HEK293T (cell line): ENCODE measurements at regions not wholly inside any gene's neighbourhood (a gene's known extent, or its start where the extent isn't known, plus 50 kb on each side); places are given as distances from the start of the nearest gene placed in this dataset.

Experiments used
- CTCF ChIA-PET: fragments of 350-600 bp; formaldehyde crosslinking; extraction: SDS; loops from one replicate; lab custom pipeline; 2021; ENCODE audit warnings: antibody characterized with exemption, inconsistent platforms; lab: Yijun Ruan, JAX
- POLR2A ChIA-PET: fragments of 350-600 bp; formaldehyde crosslinking; extraction: SDS; loops from one replicate; lab custom pipeline; 2020; ENCODE audit warnings: antibody characterized with exemption, inconsistent platforms; lab: Yijun Ruan, JAX
- DNase-seq: peaks from one replicate; pipeline ENCODE4 v3.0.0; 2012; ENCODE audit warnings: mixed read lengths; ENCODE audit errors: extremely low spot score
- ARNT ChIP-seq: fragments of 450-650 bp; IDR thresholded peaks from 2 replicates; pipeline ENCODE4 v1.6.1; 2017; ENCODE audit warnings: mild to moderate bottlenecking
- BHLHE40 ChIP-seq: fragments of 450-650 bp; IDR thresholded peaks from 2 replicates; pipeline ENCODE4 v1.6.1; 2016; ENCODE audit warnings: mild to moderate bottlenecking, moderate library complexity, borderline replicate concordance
- CTBP1 ChIP-seq: fragments of 450-650 bp; IDR thresholded peaks from 2 replicates; pipeline ENCODE4 v1.6.1; 2016; ENCODE audit warnings: borderline replicate concordance
- ELF4 ChIP-seq: fragments of 450-650 bp; IDR thresholded peaks from 2 replicates; pipeline ENCODE4 v1.6.1; 2017; ENCODE audit warnings: antibody characterized with exemption
- FOXA1 ChIP-seq: fragments of 450-650 bp; IDR thresholded peaks from 2 replicates; pipeline ENCODE4 v1.6.1; 2016; ENCODE audit warnings: mild to moderate bottlenecking
- FOXK2 ChIP-seq: fragments of 450-650 bp; IDR thresholded peaks from 2 replicates; pipeline ENCODE4 v1.6.1; 2016; ENCODE audit warnings: mild to moderate bottlenecking
- FOXM1 ChIP-seq: fragments of 450-650 bp; IDR thresholded peaks from 2 replicates; pipeline ENCODE4 v1.6.1; 2017; ENCODE audit warnings: mild to moderate bottlenecking, borderline replicate concordance
- HDGF ChIP-seq: fragments of 450-650 bp; IDR thresholded peaks from 2 replicates; pipeline ENCODE4 v1.6.1; 2017; ENCODE audit warnings: antibody characterized with exemption, borderline replicate concordance
- L3MBTL2 ChIP-seq: fragments of 450-650 bp; conservative IDR thresholded peaks from 2 replicates; pipeline ENCODE4 v1.6.1; 2016; ENCODE audit warnings: mild to moderate bottlenecking
- LEF1 ChIP-seq: fragments of 450-650 bp; IDR thresholded peaks from 2 replicates; pipeline ENCODE4 v1.6.1; 2017; ENCODE audit warnings: mild to moderate bottlenecking, borderline replicate concordance
- NFRKB ChIP-seq: fragments of 450-650 bp; IDR thresholded peaks from 2 replicates; pipeline ENCODE4 v1.6.1; 2016; ENCODE audit warnings: mild to moderate bottlenecking, moderate library complexity
- PKNOX1 ChIP-seq: fragments of 450-650 bp; IDR thresholded peaks from 2 replicates; pipeline ENCODE4 v1.6.1; 2016
- SP1 ChIP-seq: fragments of 450-650 bp; IDR thresholded peaks from 2 replicates; pipeline ENCODE4 v1.6.1; 2017
- SUZ12 ChIP-seq: fragments of 450-650 bp; IDR thresholded peaks from 2 replicates; pipeline ENCODE4 v1.6.1; 2016; ENCODE audit warnings: mild to moderate bottlenecking
- TARDBP ChIP-seq: fragments of 450-650 bp; IDR thresholded peaks from 2 replicates; pipeline ENCODE4 v1.6.1; 2016
- ZNF384 ChIP-seq: fragments of 450-650 bp; IDR thresholded peaks from 2 replicates; pipeline ENCODE4 v1.6.1; 2016

- TF ChIP-seq TARDBP (no peak), ELF4 (no peak), NFRKB (no peak), PKNOX1 (no peak), CTBP1 (no peak), L3MBTL2 (no peak), SUZ12 (no peak), ARNT (no peak), FOXA1 (no peak), FOXK2 (no peak)
- DNase-seq: no peak
- POLR2A ChIA-PET: no interaction called here
- CTCF ChIA-PET: no interaction called here
These were observed 206.0 kb upstream of the CDH4 start for GRCh38 chr20:61045876-61046585.

- POLR2A ChIA-PET: no interaction called here
- CTCF ChIA-PET: no interaction called here
- TF ChIP-seq ZNF384 (no peak), BHLHE40 (no peak), L3MBTL2 (no peak), NFRKB (no peak), TARDBP (no peak), FOXM1 (no peak), PKNOX1 (no peak), ELF4 (no peak), FOXK2 (no peak), CTBP1 (no peak), ARNT (no peak), LEF1 (no peak), FOXA1 (no peak), SP1 (no peak), SUZ12 (no peak)
- DNase-seq: no peak
These were observed 205.2 kb upstream of the CDH4 start for GRCh38 chr20:61046721-61047351.

GRCh38 chr20:61047515-61047914 lies 204.5 kb upstream of the CDH4 start:
- no peak for TF ChIP-seq HDGF
- no peak for TF ChIP-seq ELF4
- TF ChIP-seq L3MBTL2: no peak
- no peak for TF ChIP-seq FOXM1
- TF ChIP-seq ARNT: no peak
- no peak for TF ChIP-seq CTBP1
- TF ChIP-seq BHLHE40: no peak
- no peak for TF ChIP-seq LEF1
- no peak for TF ChIP-seq NFRKB
- no peak for TF ChIP-seq SUZ12
- no peak for TF ChIP-seq FOXK2
- ChIA-PET POLR2A (no interaction called here), CTCF (no interaction called here)
- DNase-seq: no peak

- ChIA-PET CTCF (no interaction called here), POLR2A (no interaction called here)
- TF ChIP-seq L3MBTL2: no peak
- no peak for TF ChIP-seq NFRKB
- no peak for TF ChIP-seq FOXM1
- no peak for TF ChIP-seq CTBP1
- TF ChIP-seq PKNOX1: no peak
- no peak for TF ChIP-seq FOXK2
- no peak for TF ChIP-seq ZNF384
- TF ChIP-seq ELF4: no peak
- TF ChIP-seq SUZ12: no peak
- no peak for TF ChIP-seq TARDBP
- TF ChIP-seq BHLHE40: no peak
- no peak for TF ChIP-seq FOXA1
- TF ChIP-seq ARNT: no peak
- no peak for TF ChIP-seq SP1
- no peak for TF ChIP-seq LEF1
- DNase-seq: no peak
These were observed 203.8 kb upstream of the CDH4 start for GRCh38 chr20:61048302-61048701.

DNA sequence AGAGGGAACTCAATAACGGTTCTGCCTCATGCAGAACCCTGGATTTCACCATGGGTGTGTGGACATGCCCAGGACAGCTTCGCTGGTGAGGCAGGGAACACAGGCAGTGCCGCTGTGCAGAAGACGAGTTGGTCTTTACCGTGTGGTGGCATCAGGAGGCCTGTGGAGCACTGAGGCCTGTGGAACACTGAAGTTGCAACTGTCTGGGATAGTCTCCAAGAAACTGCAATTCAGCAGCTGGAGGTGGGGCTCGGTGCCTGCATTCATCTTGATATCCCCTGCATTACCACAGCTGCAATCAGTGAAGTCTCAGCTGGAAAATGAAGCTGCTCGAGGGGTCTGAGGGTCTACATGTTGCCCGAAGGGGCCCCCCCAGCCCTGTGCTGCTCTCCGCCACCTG lies 202.4 kb upstream of the CDH4 start:
- CTCF ChIA-PET: no interaction called here
- no peak for TF ChIP-seq FOXK2
- TF ChIP-seq HDGF: no peak
- no peak for TF ChIP-seq NFRKB
- no peak for TF ChIP-seq FOXM1
- TF ChIP-seq TARDBP: no peak
- TF ChIP-seq ELF4: no peak
- no peak for TF ChIP-seq BHLHE40
- no peak for TF ChIP-seq FOXA1
- no peak for TF ChIP-seq CTBP1
- TF ChIP-seq ARNT: no peak
- TF ChIP-seq SUZ12: no peak
- TF ChIP-seq L3MBTL2: no peak
- TF ChIP-seq PKNOX1: no peak
- no peak for TF ChIP-seq LEF1
- no peak for TF ChIP-seq SP1
- TF ChIP-seq ZNF384: no peak
- POLR2A ChIA-PET: no interaction called here
- DNase-seq: no peak
